GM23338 (cell line): ENCODE measurements at regions not wholly inside any gene's neighbourhood (a gene's known extent, or its start where the extent isn't known, plus 50 kb on each side); places are given as distances from the start of the nearest gene placed in this dataset.

Source experiments
- ATAC-seq: fragments of 200-7000 bp; cut with Tn5 transposase; 3 replicates; pipeline ENCODE4 v1.9.1; 2020
- DNase-seq: peaks from one replicate; pipeline ENCODE4 v3.0.0-alpha.2; 2015; ENCODE audit warnings: low spot score
- H2AFZ ChIP-seq: fragments of 200-600 bp; sonication (generic); 2 replicates; pipeline ENCODE4 v1.8.0; 2016; ENCODE audit warnings: antibody characterized with exemption, mild to moderate bottlenecking, moderate library complexity
- H3F3A ChIP-seq: fragments of 200-600 bp; sonication (generic); replicated peaks from 2 replicates; pipeline ENCODE4 v1.8.0; 2017; ENCODE audit warnings: antibody characterized with exemption, mixed run types, low read depth
- H3K27ac ChIP-seq: fragments of 200-600 bp; sonication (generic); 2 replicates; pipeline ENCODE4 v1.6.1; 2016; ENCODE audit warnings: low read depth
- H3K27me3 ChIP-seq: fragments of 200-600 bp; sonication (generic); 2 replicates; pipeline ENCODE4 v1.8.0; 2016; ENCODE audit warnings: mild to moderate bottlenecking, mixed run types, moderate library complexity; ENCODE audit not compliant: insufficient read depth
- H3K36me3 ChIP-seq: fragments of 200-600 bp; sonication (generic); 2 replicates; pipeline ENCODE4 v1.8.0; 2016; ENCODE audit warnings: mild to moderate bottlenecking; ENCODE audit not compliant: insufficient read depth
- H3K4me1 ChIP-seq: fragments of 200-600 bp; sonication (generic); 2 replicates; pipeline ENCODE4 v1.8.0; 2016; ENCODE audit warnings: mild to moderate bottlenecking, moderate library complexity; ENCODE audit not compliant: insufficient read depth
- H3K4me2 ChIP-seq: fragments of 200-600 bp; sonication (generic); 2 replicates; pipeline ENCODE4 v1.7.1; 2017; ENCODE audit warnings: mixed run types
- H3K4me3 ChIP-seq: fragments of 200-600 bp; sonication (generic); 2 replicates; pipeline ENCODE4 v1.6.1; 2016; ENCODE audit warnings: mixed run types
- H3K79me2 ChIP-seq: fragments of 200-600 bp; sonication (generic); replicated peaks from 2 replicates; pipeline ENCODE4 v1.8.0; 2017; ENCODE audit warnings: mild to moderate bottlenecking; ENCODE audit not compliant: insufficient read depth
- H3K9me2 ChIP-seq: fragments of 200-600 bp; sonication (generic); 2 replicates; pipeline ENCODE4 v1.8.0; 2017; ENCODE audit not compliant: insufficient read depth
- H4K20me1 ChIP-seq: fragments of 200-600 bp; sonication (generic); replicated peaks from 2 replicates; pipeline ENCODE4 v1.8.0; 2017; ENCODE audit warnings: mild to moderate bottlenecking; ENCODE audit not compliant: insufficient read depth
- H3K27ac Mint-ChIP-seq: 2 replicates; pipeline ENCODE4 v1.8.0; 2020; ENCODE audit warnings: inconsistent platforms, mild to moderate bottlenecking, moderate library complexity, mixed read lengths
- H3K27me3 Mint-ChIP-seq: 3 replicates; pipeline ENCODE4 v1.8.0; 2022; ENCODE audit warnings: low read depth, mild to moderate bottlenecking, moderate library complexity, mixed read lengths, inconsistent platforms; ENCODE audit not compliant: insufficient read depth, poor library complexity
- H3K36me3 Mint-ChIP-seq: 3 replicates; pipeline ENCODE4 v1.8.0; 2021; ENCODE audit warnings: low read depth, mild to moderate bottlenecking, inconsistent platforms, moderate library complexity, mixed read lengths
- H3K4me1 Mint-ChIP-seq: 3 replicates; pipeline ENCODE4 v1.8.0; 2020; ENCODE audit warnings: mild to moderate bottlenecking, inconsistent platforms, mixed read lengths
- H3K4me3 Mint-ChIP-seq: 3 replicates; pipeline ENCODE4 v1.8.0; 2021; ENCODE audit warnings: moderate library complexity, mild to moderate bottlenecking, inconsistent platforms, mixed read lengths
- H3K9me3 Mint-ChIP-seq: 3 replicates; pipeline ENCODE4 v1.8.0; 2020; ENCODE audit warnings: moderate library complexity, mild to moderate bottlenecking, inconsistent platforms, mixed read lengths
- CREB1 ChIP-seq: fragments of 250-450 bp; sonication (Bioruptor Pico); IDR thresholded peaks from 2 replicates; pipeline ENCODE4 v1.5.0; 2020; ENCODE audit warnings: low read depth, mild to moderate bottlenecking, moderate library complexity
- CTCF ChIP-seq, 2 experiments: fragments of 200-600 bp in 1 of 2; sonication (generic) in 1 of 2; conservative IDR thresholded peaks; 2 replicates each; pipeline versions ENCODE4 v1.5.1 to v1.6.1; 2016 to 2017; ENCODE audit warnings: antibody characterized with exemption in 2 of 2, low read depth in 2 of 2, mild to moderate bottlenecking in 2 of 2, moderate library complexity in 1 of 2
- ETS1 ChIP-seq: IDR thresholded peaks from 2 replicates; pipeline ENCODE4 v1.6.1; 2016; ENCODE audit warnings: antibody characterized with exemption
- EZH2phosphoT487 ChIP-seq: fragments of 200-600 bp; sonication (generic); IDR thresholded peaks from one replicate; pipeline ENCODE4 v1.8.1; 2018; ENCODE audit warnings: antibody characterized with exemption; ENCODE audit not compliant: unreplicated experiment
- JUNB ChIP-seq: IDR thresholded peaks from one replicate; pipeline ENCODE4 v1.6.1; 2016; ENCODE audit warnings: antibody characterized with exemption; ENCODE audit not compliant: unreplicated experiment
- NANOG ChIP-seq: IDR thresholded peaks from 2 replicates; pipeline ENCODE4 v1.6.1; 2016; ENCODE audit warnings: antibody characterized with exemption, borderline replicate concordance
- REST ChIP-seq: IDR thresholded peaks from one replicate; pipeline ENCODE4 v1.6.1; 2018; ENCODE audit warnings: antibody characterized with exemption; ENCODE audit not compliant: unreplicated experiment
- STAT1 ChIP-seq: IDR thresholded peaks from one replicate; pipeline ENCODE4 v1.6.1; 2016; ENCODE audit warnings: antibody characterized with exemption; ENCODE audit not compliant: unreplicated experiment
- ZNF331 ChIP-seq: fragments of 250-450 bp; sonication (Bioruptor Pico); IDR thresholded peaks from 2 replicates; pipeline ENCODE4 v1.5.0; 2020; ENCODE audit warnings: low read depth, mild to moderate bottlenecking, moderate library complexity
- ZNF462 ChIP-seq: fragments of 250-450 bp; sonication (Bioruptor Pico); IDR thresholded peaks from 2 replicates; pipeline ENCODE4 v1.5.0; 2020; ENCODE audit warnings: mild to moderate bottlenecking, moderate library complexity

DNA sequence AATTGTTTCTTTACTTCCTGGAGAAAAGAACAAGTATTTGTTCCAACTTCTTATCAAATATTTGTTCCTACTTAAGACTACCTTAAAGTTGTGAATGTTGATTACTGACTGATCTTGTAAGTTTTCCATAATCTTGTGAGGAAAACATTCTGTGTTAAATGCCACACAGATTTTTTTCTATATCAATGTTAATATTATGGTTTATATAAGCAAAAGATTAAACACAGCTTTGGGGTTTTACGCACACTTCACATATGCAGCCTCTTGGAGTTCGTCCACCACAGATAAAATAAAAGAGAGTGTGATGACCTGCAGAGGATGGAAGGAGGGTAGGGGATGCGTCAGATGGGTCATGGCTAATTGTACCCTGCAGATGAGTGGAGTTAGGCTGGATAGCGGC is 780.0 kb upstream of the SALL3 start:
- Histone ChIP-seq H3K36me3 (peaks cover 6% of the 10 kb centered on the region), H3K4me2 (no peak overlapping the region), H3K27ac (no peak overlapping the region), H3F3A (no peaks in the 10 kb centered on the region), H3K79me2 (no peaks in the 10 kb centered on the region), H3K9me2 (no peaks in the 10 kb centered on the region), H3K4me1 (no peaks in the 10 kb centered on the region), H3K4me3 (no peak overlapping the region), H2AFZ (no peak overlapping the region), H3K27me3 (no peaks in the 10 kb centered on the region), H4K20me1 (no peaks in the 10 kb centered on the region)
- H3K27me3 Mint-ChIP-seq = peaks cover 3% of the 10 kb centered on the region
- no peak overlapping the region for H3K4me3 Mint-ChIP-seq
- H3K36me3 Mint-ChIP-seq = peaks cover 47% of the 10 kb centered on the region
- peaks cover 98% of the 10 kb centered on the region for H3K9me3 Mint-ChIP-seq
- H3K4me1 Mint-ChIP-seq = no peaks in the 10 kb centered on the region
- TF ChIP-seq CTCF (conservative IDR thresholded peaks at IDR 0.05; ENCODE audit: low read depth in 2 of 2) = no peak
- TF ChIP-seq ZNF462 (CRISPR knock-in tag) = no peak
- TF ChIP-seq EZH2phosphoT487 = no peak
- TF ChIP-seq ZNF331 (CRISPR knock-in tag) = no peak
- TF ChIP-seq JUNB = no peak
- no peak for TF ChIP-seq STAT1
- TF ChIP-seq ETS1 = no peak
- no peak for TF ChIP-seq CREB1 (CRISPR knock-in tag)
- TF ChIP-seq REST = no peak
- TF ChIP-seq NANOG = no peak
- DNase-seq (no peak), ATAC-seq (no peak)
- H3K27ac Mint-ChIP-seq = no peak overlapping the region
